Bronchial epithelial cell (primary cell): ENCODE measurements at regions not wholly inside any gene's neighbourhood (a gene's known extent, or its start where the extent isn't known, plus 50 kb on each side); places are given as distances from the start of the nearest gene placed in this dataset.

Experiments
- DNase-seq: peaks from one replicate; pipeline ENCODE4 v3.0.0-alpha.2; 2010; ENCODE audit warnings: low read depth
- FAIRE-seq: peaks from 2 replicates; lab custom pipeline; 2011; peaks lifted over from hg19 to GRCh38; lab: Jason Lieb, UNC
- H3K27me3 ChIP-seq: 2 replicates; pipeline ENCODE4 v1.5.1; 2011; ENCODE audit warnings: low read length; ENCODE audit not compliant: control insufficient read depth, insufficient read depth
- H3K36me3 ChIP-seq: 2 replicates; pipeline ENCODE4 v1.5.1; 2011; ENCODE audit warnings: low read length; ENCODE audit not compliant: control insufficient read depth, insufficient read depth
- H3K4me3 ChIP-seq: 2 replicates; pipeline ENCODE4 v1.5.1; 2011; ENCODE audit warnings: mild to moderate bottlenecking, low read depth, low read length, control low read depth
- CTCF ChIP-seq: IDR thresholded peaks from 2 replicates; pipeline ENCODE4 v1.5.1; 2011; ENCODE audit warnings: mild to moderate bottlenecking, moderate library complexity, low read length, control low read depth, inconsistent platforms; ENCODE audit not compliant: insufficient read depth, severe bottlenecking

DNA sequence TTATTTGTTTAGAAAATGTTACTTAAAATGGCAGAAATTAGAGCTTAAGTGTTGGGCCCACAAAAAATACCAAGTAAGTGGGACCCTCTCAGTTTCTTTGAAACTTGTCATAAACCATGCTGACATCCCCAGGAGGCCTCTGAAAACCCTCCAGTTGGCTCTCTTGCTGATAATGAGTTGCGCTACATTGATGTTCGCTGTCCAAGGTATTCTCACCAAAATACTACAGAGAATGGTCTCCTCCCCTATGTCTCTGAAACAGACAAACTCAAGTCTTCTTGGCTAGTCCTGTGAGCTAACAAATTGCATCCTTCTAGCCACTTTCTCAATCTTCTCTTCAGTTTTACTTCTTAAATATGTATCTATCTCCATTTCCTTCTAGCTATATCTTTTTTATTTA is 669.4 kb downstream of the IRS1 start:
- Histone ChIP-seq H3K36me3 (no peaks in the 10 kb centered on the region), H3K27me3 (no peaks in the 10 kb centered on the region), H3K4me3 (no peak overlapping the region)
- TF ChIP-seq CTCF = no peak
- DNase-seq (peak; percentile 27), FAIRE-seq (no peak)

DNA sequence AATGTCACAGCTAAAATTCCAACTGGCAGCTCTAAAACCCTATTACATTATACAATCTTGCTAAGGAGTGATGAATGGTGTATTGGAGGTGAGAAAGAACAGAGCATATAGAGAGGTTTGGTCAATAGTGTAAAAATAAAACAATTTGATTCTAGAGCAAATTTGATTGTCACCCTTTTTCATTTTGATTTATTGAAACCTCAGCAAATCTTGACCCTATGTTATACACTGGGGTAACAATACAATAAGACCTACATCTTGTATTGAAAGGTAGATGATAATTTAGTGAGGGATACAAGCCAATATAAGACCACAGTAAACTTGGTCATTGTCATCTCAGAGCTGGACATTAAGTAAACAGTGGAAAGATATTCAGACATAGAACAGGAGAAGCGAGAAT is 671.9 kb downstream of the IRS1 start:
- TF ChIP-seq CTCF = no peak
- no peaks in the 10 kb centered on the region for H3K27me3 ChIP-seq
- FAIRE-seq (no peak), DNase-seq (no peak)
- H3K36me3 ChIP-seq = no peaks in the 10 kb centered on the region
- no peak overlapping the region for H3K4me3 ChIP-seq

- Histone ChIP-seq H3K27me3 (no peaks in the 10 kb centered on the region), H3K4me3 (no peak overlapping the region), H3K36me3 (no peaks in the 10 kb centered on the region)
- FAIRE-seq (no peak), DNase-seq (no peak)
- no peak for TF ChIP-seq CTCF
Measured at GRCh38 chr2:226126104-226126503, 673.5 kb downstream of the IRS1 start.

DNA sequence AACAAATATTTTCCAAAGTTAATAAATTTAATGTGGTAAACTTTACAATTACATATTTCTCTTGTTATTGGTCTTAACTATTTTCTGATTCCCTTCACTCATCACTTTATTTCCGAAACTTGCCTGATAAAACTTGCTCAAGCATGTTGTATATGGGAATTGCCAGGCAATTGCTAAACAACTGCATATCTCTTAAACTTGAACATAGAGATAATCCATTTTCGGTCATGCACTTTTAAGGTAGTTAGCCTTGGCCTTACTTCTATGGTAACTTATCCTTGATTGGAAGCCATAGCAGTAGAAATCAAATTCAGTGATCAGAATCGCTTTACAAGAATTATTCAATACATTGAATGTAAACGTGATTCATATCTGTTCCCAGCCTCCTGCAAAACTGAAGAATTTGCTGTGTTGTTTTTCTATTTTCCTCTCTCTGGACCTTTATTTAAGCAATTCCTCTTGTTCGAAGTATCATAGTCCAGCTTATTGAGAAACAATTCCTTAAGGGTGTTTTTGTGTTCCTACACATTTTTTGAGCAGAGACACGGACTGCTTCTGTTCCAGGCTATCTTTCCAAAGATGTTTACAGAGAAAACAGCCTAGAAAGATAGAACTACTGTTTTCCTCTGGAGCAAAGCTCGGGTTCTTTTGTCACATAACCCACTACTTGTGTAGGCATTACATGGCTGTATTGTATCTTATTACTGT is 674.3 kb downstream of the IRS1 start:
- H3K36me3 ChIP-seq = no peaks in the 10 kb centered on the region
- no peaks in the 10 kb centered on the region for H3K27me3 ChIP-seq

DNA sequence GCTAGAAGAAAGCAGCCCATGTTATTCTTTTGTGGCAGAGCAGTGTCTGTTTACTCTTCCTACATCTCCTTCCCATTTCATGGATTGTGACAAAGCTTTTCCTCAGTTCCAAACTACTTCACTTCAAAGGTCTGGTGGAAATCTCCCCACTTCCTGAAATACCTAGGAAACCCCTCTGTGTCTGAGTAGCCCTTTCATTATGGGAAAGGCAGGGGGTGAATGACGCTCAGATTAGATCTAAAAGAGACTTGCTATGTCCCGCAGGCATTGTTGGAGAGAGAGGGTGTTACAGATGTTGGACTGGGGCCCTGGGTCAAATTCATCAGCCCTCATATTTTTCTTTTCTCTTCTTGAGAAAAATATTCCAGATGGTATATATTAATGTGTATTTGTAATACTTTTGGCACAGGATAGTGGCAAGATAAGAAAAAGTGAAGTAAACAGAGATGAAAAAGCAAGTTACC is 675.0 kb downstream of the IRS1 start:
- FAIRE-seq = no peak
- Histone ChIP-seq H3K27me3 (no peaks in the 10 kb centered on the region), H3K4me3 (no peak overlapping the region), H3K36me3 (no peaks in the 10 kb centered on the region)
- peak; percentile 25 for DNase-seq
- no peak for TF ChIP-seq CTCF

More for the DNA sequence above, 674.3 kb downstream of the IRS1 start:
- H3K4me3 ChIP-seq = no peak overlapping the region
- DNase-seq (peak; percentile 87), FAIRE-seq (no peak)
- TF ChIP-seq CTCF = no peak

DNA sequence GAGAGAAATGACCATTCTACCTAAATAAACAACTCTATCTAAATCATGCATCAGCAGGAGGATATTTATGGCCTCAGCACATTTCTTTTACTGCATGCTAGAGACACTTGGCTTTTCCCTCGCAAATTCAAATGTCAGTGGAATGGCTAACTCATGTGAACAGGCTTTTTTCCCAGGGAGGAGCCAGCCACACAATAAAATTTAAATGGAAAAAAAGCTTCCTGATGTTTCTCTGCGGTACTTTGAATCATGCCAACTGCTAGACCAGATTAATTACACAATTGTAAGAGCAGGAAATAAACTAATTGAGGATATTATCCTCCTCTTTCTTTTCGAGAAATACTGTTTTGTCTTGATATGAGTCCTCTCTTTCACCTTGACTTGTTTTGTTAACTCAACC is 676.3 kb downstream of the IRS1 start:
- no peaks in the 10 kb centered on the region for H3K27me3 ChIP-seq
- no peak for FAIRE-seq
- peak; percentile 54 for DNase-seq
- H3K36me3 ChIP-seq = no peaks in the 10 kb centered on the region
- no peak for TF ChIP-seq CTCF
- no peak overlapping the region for H3K4me3 ChIP-seq
